HG03095 (cell line): ENCODE measurements at regions not wholly inside any gene's neighbourhood (a gene's known extent, or its start where the extent isn't known, plus 50 kb on each side); places are given as distances from the start of the nearest gene placed in this dataset.
"Not testable (repeated sequence)": the region's sequence is repeated elsewhere in the genome, so short reads cannot be mapped to it uniquely, and the experiment has no call there.

Experiments
- ATAC-seq: cut with Tn5 transposase; IDR thresholded peaks from one replicate; pipeline ENCODE4 v1.9.1; 2021; ENCODE audit warnings: moderate library complexity; ENCODE audit not compliant: unreplicated experiment

DNA sequence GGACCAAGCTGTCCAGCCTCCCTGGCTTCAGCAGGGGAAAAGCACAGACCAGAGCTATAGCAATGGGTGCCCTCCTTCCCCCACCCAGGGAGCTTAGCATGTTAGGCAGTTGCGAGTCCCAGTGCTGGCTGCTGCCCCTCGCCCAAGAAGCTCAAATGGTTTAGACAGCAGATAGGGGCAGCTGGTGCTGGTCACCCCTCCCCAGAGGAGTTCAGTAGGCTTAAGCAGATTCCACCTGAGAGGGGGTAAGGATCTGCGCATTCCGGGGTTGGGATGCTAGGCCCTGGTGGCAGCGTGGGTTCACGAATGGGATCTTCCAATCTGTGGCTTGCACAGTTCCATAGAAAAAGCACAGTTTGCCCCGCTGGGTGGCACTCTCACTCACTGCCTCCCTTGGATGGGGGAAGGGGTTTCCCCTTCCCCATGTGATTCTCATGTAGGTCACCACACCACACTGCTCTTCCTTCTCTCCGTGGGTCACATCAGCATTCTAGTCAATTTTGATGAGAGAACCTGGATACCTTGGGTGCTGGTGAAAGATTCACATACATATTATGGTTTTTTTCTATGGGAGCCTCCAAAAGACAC, 665.6 kb downstream of the C12orf50 start:
- no peak for ATAC-seq

DNA sequence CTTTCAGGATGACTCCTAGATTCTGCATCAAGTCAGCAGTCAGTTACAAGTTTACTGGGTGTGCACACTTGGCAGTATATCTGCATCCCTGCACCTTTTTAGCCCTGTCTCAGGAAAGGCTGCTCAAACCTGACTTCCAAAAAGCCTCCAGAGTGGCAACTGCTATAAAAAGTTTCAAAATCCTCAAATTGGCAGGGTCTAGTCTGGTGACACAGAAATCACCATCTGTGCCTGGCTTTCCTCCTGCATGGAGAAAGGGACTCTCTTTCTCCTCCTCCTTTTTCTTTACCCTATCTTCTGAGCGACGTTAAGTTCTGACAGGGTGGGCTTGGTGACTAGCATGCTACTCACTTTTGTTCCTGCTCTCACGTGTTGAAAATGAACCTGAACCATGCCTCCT, 679.5 kb downstream of the C12orf50 start:
- no peak for ATAC-seq

DNA sequence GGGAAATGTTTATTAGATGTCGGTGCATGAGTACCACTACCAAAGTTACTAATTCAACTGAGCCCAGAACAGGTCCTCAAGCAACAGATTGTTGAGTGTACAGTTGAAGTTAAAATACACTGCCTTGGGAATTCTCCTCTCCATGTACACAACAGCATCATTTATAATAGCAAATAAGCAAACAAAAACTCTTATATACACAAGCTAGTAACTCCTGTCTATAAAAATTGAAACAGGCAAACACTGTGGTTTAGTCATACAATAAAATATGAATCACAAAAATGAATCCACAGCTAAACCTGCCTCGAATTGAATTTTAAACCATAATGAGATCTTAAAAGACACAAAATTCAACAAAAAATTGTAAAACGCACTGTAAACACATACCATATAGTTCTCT, 681.1 kb downstream of the C12orf50 start:
- ATAC-seq, result no peak

DNA sequence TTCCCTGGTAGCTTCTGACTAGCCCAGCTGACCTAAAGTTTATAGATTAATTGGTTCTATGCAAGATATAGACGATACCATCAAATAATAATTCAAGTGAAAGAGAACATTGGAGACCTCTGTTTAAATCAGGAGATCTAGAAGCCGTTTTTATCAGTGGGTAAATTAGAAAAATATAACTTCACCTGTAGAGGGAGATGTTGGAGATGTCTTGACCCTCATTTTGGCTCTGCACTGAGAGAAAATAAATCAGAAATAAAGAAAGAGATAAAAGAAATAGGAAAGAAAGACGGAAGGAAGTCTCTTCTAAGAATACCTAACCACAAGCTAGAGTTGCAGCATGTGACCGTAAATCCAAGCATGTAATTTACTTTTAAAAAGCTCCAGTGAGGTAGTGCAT, 684.5 kb downstream of the C12orf50 start:
- ATAC-seq, result no peak

DNA sequence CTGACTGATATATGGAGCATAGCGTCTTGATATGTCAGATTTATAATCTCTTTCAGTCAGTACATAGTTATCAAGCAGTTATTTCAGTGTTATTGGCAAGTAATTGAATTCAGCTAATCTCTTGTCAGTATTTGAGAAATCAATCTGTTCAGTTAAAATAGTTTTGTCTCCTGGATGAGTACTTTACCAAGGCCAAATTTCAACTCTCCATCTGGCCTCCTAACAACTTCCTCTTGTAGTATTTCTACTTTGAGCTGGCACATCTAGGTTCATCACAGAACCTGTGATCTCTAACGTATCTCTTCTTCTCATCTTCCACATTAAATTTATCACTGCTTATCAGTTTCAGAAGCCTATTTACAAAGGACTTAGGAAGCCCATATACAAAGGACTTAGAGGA, 690.5 kb downstream of the C12orf50 start:
- no peak for ATAC-seq

DNA sequence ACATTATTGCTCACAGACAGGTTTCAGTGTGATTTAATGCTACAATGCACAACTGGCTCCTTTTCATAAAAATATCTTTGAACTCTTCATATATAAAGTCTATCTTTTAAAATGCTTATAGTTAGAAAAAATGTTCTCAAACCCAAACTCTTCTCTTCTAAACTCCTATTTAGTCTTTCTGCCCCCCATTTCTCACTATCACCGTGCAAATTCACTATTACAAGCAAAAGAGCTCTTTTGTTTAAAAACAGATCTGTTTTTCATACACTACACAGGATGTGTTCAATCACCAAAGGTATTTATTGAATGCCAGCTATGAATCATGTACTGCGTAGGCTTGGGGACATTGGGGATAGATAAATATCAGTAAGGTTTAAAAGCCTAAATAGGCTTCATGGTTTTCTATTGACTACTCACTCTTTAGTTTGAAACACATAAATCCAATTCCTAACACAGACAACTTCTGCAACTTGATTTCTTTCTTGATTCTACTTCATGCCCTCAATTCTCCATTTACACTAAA, 692.3 kb downstream of the C12orf50 start:
- ATAC-seq, result no peak

DNA sequence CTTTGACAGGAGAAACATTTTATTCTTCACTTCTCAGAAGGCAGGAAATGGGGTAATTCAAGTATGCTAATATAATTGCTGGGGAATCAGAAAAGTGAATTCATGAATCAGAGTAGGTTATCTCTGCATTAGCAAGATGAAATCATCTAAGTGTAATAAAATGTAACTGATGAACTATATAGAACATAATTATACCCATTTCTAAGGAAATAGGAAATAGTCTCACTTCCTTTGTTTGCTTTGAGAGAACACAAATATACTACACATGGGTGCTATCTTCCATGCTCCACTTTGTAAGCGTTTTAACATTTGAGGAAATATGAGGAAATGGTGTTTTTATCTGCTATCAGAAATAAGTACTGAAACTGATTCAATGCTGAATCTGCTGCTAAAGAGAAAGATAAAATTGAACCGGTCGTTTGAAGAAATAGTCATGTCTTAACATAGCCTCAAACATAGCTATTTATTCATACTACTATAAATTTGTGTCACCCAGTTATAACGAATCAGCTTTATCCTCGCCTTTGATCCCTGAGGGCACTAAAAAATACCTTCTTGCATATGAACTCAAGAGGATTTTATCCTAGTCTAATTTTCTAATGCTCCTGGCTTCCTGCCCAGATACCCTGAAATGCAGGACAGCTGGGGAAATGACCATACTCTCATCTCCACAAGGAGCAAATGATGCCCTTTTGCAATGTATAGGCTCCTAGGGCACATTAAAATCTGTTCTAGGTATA, 696.0 kb downstream of the C12orf50 start:
- no peak for ATAC-seq

DNA sequence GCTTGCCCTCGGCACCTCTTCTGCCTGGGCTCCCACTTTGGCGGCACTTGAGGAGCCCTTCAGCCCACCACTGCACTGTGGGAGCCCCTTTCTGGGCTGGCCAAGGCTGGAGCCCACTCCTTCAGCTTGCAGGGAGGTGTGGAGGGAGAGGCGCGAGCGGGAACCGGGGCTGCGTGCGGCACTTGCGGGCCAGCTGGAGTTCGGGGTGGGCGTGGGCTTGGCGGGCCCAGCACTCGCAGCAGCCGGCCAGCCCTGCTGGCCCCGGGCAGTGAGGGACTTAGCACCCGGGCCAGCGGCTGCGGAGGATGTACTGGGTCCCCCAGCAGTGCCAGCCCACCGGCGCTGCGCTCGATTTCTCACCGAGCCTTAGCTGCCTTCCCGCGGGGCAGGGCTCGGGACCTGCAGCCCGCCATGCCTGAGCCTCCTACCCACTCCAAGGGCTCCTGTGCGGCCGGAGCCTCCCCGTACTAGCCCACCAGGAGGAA, 699.1 kb downstream of the C12orf50 start:
- ATAC-seq, result not testable (repeated sequence)

DNA sequence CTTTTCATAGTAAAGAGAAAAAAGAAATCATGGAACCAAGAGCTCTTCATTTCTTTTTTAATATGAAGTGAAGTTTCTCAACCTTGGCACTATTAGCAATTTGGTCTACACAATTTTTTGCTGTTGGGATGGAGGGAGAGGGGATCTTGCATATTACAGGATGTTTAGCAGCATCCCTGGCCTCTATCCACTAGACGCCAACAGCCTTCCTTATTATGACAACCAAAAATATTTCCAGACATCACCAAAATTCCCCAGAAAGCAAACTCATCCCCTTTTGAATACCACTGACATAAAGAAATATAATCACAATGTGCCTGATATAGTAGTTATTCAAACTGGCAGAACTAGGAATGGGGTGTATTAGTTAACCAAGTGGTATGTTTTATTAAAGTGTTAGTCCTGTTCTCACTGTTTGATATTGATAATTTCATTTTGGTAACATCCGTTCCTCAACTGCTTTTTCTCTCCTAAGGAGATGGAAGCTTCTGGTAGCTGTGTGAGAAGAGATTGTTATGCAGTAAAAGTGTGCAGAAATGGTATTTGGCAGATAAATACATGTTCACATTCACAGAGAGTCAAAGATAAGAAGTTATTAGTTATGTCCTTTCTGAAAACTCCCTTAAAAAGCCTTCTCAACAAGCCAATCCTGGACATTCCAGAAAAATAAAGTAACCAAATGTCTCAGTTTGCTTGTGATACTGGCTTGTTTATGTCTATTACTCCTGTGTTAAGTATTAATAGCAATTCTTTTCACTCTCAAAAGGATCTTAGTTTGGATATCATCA, 699.9 kb downstream of the C12orf50 start:
- no peak for ATAC-seq

DNA sequence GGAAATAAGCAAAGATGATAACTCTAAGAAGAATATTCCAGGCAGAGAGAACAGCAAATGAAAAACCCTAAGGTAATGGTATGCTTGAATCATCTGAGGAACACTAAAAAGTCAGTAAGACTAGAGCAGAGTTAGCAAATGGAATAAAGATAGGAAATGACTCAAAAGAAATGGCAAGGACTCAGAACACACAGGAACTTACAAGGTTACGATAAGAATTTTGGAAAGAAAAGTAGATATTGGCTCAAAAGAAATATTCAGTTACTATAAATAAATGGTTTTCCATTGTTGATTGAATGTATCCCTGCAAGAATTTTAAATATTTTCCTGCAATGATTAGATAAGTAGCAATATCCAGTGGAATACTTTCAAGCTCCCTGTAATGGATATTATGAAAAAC, 705.8 kb downstream of the C12orf50 start:
- no peak for ATAC-seq

DNA sequence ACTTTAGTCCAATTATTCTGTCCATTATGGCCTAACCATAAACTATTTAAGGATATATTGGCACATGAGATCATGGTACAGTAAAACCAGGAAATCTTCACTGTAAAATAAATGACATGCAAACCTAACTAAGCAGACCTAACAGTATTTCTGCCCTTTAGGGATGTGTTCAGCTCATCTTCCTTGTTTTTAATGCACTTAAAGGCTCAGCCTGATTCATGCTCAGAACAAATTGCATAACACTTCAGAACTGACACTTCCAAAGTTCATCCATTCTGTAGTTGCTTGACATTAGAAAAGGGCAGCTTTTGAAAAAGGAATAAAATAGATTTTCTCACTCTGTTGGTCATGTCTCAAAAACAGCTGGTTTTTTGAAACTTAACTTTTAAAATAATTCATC, 708.5 kb downstream of the C12orf50 start:
- ATAC-seq, result no peak

DNA sequence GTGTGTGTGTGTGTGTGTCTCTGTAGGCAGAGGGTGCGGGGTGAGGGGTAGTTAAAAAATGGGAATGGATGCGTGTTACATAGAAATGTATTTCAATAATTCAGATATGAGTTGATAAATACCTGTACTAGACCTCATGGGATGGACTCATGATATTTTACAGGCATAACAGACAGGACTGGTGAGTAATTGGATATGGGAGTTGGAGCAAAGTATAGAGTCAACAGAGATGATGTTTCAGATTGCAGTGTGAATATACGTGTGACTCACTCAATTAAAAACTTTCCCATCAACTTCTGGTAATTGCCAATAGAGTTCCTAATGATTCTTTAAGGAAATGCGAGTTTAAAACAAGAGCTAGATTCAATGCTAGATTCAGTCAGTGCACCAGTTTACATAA, 711.9 kb downstream of the C12orf50 start:
- ATAC-seq, result no peak

DNA sequence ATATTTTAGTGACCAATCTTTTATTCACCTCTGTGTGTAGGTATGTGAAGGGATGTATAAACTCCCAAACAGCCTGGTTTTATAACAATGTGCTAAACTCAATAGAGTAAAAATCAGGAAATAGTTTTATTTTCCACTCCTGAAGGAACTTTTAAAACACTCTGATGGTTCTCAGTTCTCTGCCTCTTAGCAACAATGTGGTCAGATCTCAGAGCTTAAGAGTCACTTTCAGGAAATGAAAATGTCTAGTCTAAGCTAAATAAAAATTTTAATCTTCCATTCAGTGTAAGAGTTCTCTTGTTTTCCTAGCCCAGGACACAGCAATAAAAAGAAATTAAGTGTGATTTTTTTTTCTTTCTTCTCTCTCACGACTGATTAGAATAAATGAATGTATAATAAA, 718.0 kb downstream of the C12orf50 start:
- ATAC-seq, result peak; percentile 83

DNA sequence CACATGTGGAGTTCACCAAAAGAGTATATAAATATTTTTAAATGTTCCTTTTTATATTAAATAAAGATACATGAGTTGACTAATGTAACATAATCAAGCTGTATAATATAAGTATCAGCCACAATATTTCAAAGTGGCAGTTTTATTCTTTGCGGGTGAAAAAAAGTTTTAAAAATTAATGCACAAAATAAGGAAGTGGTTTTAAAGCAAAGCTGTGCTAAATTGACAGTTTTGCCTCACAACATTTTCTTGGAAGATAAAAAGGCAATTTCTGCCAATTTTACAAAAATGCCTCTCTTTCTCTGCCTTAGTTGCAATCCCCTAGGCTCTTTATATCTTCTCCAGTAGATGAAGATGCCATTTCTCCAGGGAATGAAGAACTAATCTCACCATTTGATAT, 719.1 kb downstream of the C12orf50 start:
- ATAC-seq, result no peak

DNA sequence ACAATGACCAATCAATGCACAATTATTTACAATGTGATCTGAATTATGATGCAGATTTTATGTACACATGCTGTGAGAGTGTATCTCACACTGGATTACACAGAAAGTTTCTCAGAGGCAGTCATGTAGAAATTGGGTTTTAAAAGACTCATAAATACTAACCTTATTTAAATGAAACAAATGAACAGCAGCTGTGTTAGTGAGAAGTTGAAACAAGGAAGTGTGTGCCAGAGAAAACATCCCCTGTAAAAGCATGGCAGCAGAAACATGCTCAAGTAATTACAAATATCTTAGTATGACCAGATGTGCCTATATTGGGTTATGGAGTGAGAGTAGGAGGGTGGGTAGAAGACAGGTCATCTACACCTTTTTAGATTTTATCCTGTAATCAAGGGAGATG, 723.7 kb downstream of the C12orf50 start:
- peak; percentile 57 for ATAC-seq

DNA sequence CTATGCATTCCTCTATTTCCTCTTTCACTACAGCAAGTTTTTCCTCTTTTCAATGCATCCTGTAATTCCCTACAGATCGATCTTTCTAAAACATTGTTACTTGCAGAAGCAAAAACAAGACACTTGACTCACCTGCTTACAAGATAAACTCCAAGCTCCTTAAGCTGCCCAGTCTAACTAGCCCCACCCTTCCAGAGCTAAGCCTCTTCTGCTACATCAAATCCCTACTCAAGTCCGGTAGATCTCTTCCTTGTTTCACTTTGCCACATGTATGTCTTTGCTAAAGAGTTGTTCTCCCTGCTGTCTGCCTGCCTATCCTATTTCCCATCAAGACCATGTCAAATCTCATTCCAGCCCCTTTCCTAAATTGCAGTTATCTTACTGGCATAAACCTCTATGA, 724.8 kb downstream of the C12orf50 start:
- ATAC-seq, result no peak

DNA sequence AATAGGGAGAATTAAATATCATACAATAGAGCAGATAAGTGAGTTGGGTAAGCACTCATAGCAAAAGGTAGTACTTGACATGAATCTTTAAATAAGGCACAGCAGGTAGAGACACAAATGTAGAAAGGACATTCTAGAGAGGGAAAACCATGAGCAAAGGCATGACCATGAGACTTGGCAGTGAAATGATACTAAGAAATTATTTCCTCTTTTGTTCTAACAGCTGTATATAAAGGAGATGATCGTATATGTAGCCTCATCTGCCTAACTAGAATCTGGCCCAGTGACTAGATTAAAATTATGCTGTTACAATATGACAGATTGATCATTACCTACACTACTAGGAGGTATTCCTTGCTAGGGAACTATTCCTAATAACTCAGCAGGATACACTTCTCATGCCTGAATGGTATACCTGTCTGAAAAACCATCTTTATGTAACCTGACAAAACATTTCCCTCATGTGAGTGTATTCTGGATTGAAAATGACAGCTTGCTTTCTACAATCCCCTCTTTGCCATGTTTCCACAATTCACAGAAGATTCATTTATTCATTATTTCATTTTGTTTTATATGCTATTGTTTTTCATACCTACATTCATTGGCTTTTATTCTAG, 725.7 kb downstream of the C12orf50 start:
- ATAC-seq, result no peak

DNA sequence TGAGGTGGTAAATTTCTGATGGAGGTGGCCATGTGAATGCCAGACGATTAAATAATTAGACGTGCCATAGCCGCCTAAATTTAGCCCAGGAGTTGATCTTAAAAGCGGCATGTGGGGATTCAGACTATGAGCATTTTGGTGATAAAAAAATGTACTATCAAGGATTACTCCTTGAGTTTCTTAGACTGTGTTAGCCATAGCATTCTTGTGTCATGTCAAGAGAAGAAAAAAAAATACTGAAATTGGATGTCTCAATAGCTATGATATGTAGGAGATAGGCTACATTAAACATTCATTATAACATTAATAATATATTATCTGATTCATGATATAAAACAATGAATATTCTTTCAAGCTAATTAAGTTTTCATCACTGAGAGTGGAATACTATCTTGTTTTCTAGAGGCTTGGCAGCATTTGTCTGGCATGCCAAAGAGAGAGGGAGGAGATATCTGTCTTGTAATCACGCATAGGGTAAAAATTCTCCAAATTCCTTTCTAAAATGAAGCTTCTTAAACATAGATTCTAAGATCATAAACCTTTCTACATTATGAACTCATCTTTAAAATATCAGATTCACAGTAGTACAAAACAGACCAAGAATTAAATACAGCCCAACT, 727.0 kb downstream of the C12orf50 start:
- ATAC-seq, result no peak

DNA sequence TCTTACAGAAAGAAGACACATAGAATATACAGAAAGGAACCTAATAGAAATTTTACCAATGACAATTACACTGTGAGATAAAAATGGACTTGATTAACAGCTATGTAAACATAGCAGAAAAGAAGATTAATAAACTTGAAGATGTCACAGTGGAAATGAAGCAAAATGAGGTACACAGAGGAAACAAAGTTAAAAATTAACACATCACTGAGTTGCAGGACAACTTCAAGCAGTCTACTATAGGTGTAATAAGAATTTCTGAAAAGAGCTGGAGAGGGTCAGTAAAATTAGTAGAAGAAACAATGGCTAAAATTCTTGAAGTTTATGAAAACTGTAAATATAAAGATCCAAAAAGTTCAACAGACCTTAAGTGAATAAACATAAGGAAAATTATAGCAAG, 738.7 kb downstream of the C12orf50 start:
- no peak for ATAC-seq

DNA sequence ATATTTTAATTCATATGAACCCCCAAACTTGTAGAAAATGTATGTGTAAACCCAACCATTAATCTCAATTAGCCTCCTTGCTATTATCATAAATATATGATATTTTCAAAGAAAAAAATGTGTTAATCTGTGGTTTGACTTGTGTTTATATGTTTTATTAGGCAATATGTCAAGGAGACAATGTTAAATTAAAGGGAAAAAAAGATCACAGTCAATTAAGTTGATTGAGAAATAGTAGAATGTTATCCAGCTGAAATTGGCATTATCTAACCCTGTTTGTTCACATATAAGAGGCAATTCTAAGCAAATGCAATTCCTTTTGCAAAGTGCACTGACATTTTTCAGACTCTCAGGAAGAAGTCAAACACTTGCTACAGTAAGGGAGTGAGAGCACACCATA, 745.3 kb downstream of the C12orf50 start:
- no peak for ATAC-seq

DNA sequence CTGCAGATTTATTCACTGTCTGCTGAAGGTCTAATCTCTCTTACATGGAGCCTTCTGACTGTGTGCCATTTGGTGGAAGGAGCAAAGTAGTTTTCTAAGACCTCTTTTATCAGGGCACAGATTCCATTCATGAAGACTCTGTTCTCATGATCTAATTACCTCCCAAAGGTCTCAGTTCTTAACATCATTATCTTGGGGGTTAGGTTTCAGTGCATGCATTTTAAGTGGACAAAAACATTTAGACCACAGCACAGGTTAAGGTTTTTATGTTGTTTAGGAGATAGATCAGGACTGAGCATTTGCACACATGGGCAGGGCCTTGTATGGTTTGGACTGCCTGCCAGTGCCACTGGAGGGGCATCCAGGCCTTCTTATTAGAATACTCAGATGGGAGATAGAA, 746.1 kb downstream of the C12orf50 start:
- no peak for ATAC-seq
